ENCODE measurements at regions not wholly inside any gene's neighbourhood (a gene's known extent, or its start where the extent isn't known, plus 50 kb on each side); places are given as distances from the start of the nearest gene placed in this dataset.

- no peak for TF ChIP-seq EP300 (IDR thresholded peaks at IDR 0.05; ENCODE audit: borderline replicate concordance in 1 of 2, control insufficient read depth in 1 of 2, low read depth in 2 of 2, low read length in 2 of 2)
- no peak for TF ChIP-seq EZH2 (IDR thresholded peaks at IDR 0.05; ENCODE audit: borderline replicate concordance, control insufficient read depth, low read depth, low read length)
- TF ChIP-seq CTCF (IDR thresholded peaks at IDR 0.05 in 2 of 3, conservative IDR thresholded peaks at IDR 0.05 in 1 of 3; ENCODE audit: control insufficient read depth in 2 of 3, extremely low read depth in 1 of 3, insufficient read depth in 1 of 3, low read depth in 3 of 3, low read length in 3 of 3): no peak
- TF ChIP-seq TAF1 (IDR thresholded peaks at IDR 0.05; ENCODE audit: borderline replicate concordance, low read depth, low read length): no peak
- no peak for TF ChIP-seq RFX5 (IDR thresholded peaks at IDR 0.05; ENCODE audit: low read depth, low read length)
- TF ChIP-seq ZNF384 (IDR thresholded peaks at IDR 0.05; ENCODE audit: borderline replicate concordance, low read depth, low read length): no peak
- no peak for TF ChIP-seq BCL11A (IDR thresholded peaks at IDR 0.05; ENCODE audit: low read depth, low read length)
- no peak for TF ChIP-seq REST (IDR thresholded peaks at IDR 0.05; ENCODE audit: low read depth, low read length)
- no peak for TF ChIP-seq HDAC6 (IDR thresholded peaks at IDR 0.05; ENCODE audit: unreplicated experiment)
- no peak for TF ChIP-seq ZNF207 (IDR thresholded peaks at IDR 0.05; ENCODE audit: borderline replicate concordance)
- TF ChIP-seq GABPA (IDR thresholded peaks at IDR 0.05; ENCODE audit: low read depth): no peak
- TF ChIP-seq DPF2 (IDR thresholded peaks at IDR 0.05): no peak
Measured at GRCh38 chr16:87548046-87548445, 54.3 kb upstream of the JPH3 start.
